GM21825 (cell line): ENCODE measurements at regions not wholly inside any gene's neighbourhood (a gene's known extent, or its start where the extent isn't known, plus 50 kb on each side); places are given as distances from the start of the nearest gene placed in this dataset.

ENCODE experiments used
- ATAC-seq: cut with Tn5 transposase; IDR thresholded peaks from one replicate; pipeline ENCODE4 v1.9.1; 2021; ENCODE audit warnings: mild to moderate bottlenecking, moderate library complexity; ENCODE audit not compliant: unreplicated experiment

- no peak for ATAC-seq
These were observed 217.5 kb downstream of the SOX9 start for GRCh38 chr17:72338304-72338703.

GRCh38 chr17:72338847-72339790 is 218.3 kb downstream of the SOX9 start:
- no peak for ATAC-seq

GRCh38 chr17:72340836-72341235 is 220.0 kb downstream of the SOX9 start:
- ATAC-seq = no peak

- ATAC-seq = no peak
These were observed 221.2 kb downstream of the SOX9 start for GRCh38 chr17:72342061-72342460.

- no peak for ATAC-seq
These were observed 222.1 kb downstream of the SOX9 start for GRCh38 chr17:72342627-72343527.

- no peak for ATAC-seq
These were observed 223.1 kb downstream of the SOX9 start for GRCh38 chr17:72343911-72344310.

- no peak for ATAC-seq
These were observed 223.8 kb downstream of the SOX9 start for GRCh38 chr17:72344613-72345012.

- no peak for ATAC-seq
These were observed 224.3 kb downstream of the SOX9 start for GRCh38 chr17:72345088-72345487.

GRCh38 chr17:72345536-72345935 is 224.7 kb downstream of the SOX9 start:
- no peak for ATAC-seq

- no peak for ATAC-seq
These were observed 225.5 kb downstream of the SOX9 start for GRCh38 chr17:72346306-72346705.

GRCh38 chr17:72349011-72349410 is 228.2 kb downstream of the SOX9 start:
- ATAC-seq = no peak

GRCh38 chr17:72349491-72349995 is 228.7 kb downstream of the SOX9 start:
- no peak for ATAC-seq

GRCh38 chr17:72350073-72350472 is 229.3 kb downstream of the SOX9 start:
- no peak for ATAC-seq

GRCh38 chr17:72351365-72351764 is 230.5 kb downstream of the SOX9 start:
- ATAC-seq = no peak

- ATAC-seq = no peak
These were observed 231.1 kb downstream of the SOX9 start for GRCh38 chr17:72351884-72352346.

- no peak for ATAC-seq
These were observed 232.7 kb downstream of the SOX9 start for GRCh38 chr17:72353502-72353901.

GRCh38 chr17:72354071-72354470 is 233.3 kb downstream of the SOX9 start:
- ATAC-seq = no peak

- no peak for ATAC-seq
These were observed 237.0 kb downstream of the SOX9 start for GRCh38 chr17:72357764-72358365.

- ATAC-seq = no peak
These were observed 237.6 kb downstream of the SOX9 start for GRCh38 chr17:72358465-72358864.

GRCh38 chr17:72359274-72359673 is 238.5 kb downstream of the SOX9 start:
- ATAC-seq = no peak

- ATAC-seq = no peak
These were observed 239.0 kb downstream of the SOX9 start for GRCh38 chr17:72359811-72360210.
